ENCODE measurements at regions not wholly inside any gene's neighbourhood (a gene's known extent, or its start where the extent isn't known, plus 50 kb on each side); places are given as distances from the start of the nearest gene placed in this dataset.

GRCh38 chr6:166106076-166106686 lies 61.5 kb downstream of the TBXT start:
- peak; percentile 57 for DNase-seq

- no peak for DNase-seq
These were observed 62.1 kb downstream of the TBXT start for GRCh38 chr6:166105341-166106075.

GRCh38 chr6:166104872-166105271 lies 62.8 kb downstream of the TBXT start:
- no peak for DNase-seq

- no peak for DNase-seq
These were observed 63.5 kb downstream of the TBXT start for GRCh38 chr6:166104107-166104506.

- no peak for DNase-seq
These were observed 65.7 kb downstream of the TBXT start for GRCh38 chr6:166101819-166102419.

GRCh38 chr6:166097914-166098522 lies 69.6 kb downstream of the TBXT start:
- peak; percentile 53 for DNase-seq

- DNase-seq = no peak
These were observed 79.8 kb downstream of the TBXT start for GRCh38 chr6:166087852-166088251.

GRCh38 chr6:166087246-166087645 lies 80.4 kb downstream of the TBXT start:
- no peak for DNase-seq

GRCh38 chr6:166085500-166085899 lies 82.2 kb downstream of the TBXT start:
- DNase-seq = no peak

- no peak for DNase-seq
These were observed 82.7 kb downstream of the TBXT start for GRCh38 chr6:166084951-166085350.

- no peak for DNase-seq
These were observed 87.8 kb downstream of the TBXT start for GRCh38 chr6:166079841-166080240.

GRCh38 chr6:166078294-166078693 lies 89.4 kb downstream of the TBXT start:
- DNase-seq = peak; percentile 3

- no peak for DNase-seq
These were observed 91.0 kb downstream of the TBXT start for GRCh38 chr6:166076625-166077024.

- DNase-seq = no peak
These were observed 91.7 kb downstream of the TBXT start for GRCh38 chr6:166075925-166076324.

- DNase-seq = no peak
These were observed 92.5 kb downstream of the TBXT start for GRCh38 chr6:166075186-166075585.

GRCh38 chr6:166073082-166073481 lies 94.6 kb downstream of the TBXT start:
- DNase-seq = no peak

- no peak for DNase-seq
These were observed 98.9 kb downstream of the TBXT start for GRCh38 chr6:166068768-166069167.

GRCh38 chr6:166058064-166058739 lies 109.4 kb downstream of the TBXT start:
- DNase-seq = peak; percentile 4

GRCh38 chr6:166057431-166057830 lies 110.2 kb downstream of the TBXT start:
- no peak for DNase-seq

- no peak for DNase-seq
These were observed 111.0 kb downstream of the TBXT start for GRCh38 chr6:166056637-166057036.

- DNase-seq = no peak
These were observed 111.8 kb downstream of the TBXT start for GRCh38 chr6:166055801-166056200.

- DNase-seq = no peak
These were observed 114.8 kb downstream of the TBXT start for GRCh38 chr6:166052837-166053236.

GRCh38 chr6:166050559-166050958 lies 117.1 kb downstream of the TBXT start:
- no peak for DNase-seq
